HEK293T (cell line): ENCODE measurements at regions not wholly inside any gene's neighbourhood (a gene's known extent, or its start where the extent isn't known, plus 50 kb on each side); places are given as distances from the start of the nearest gene placed in this dataset.

ENCODE experiments used
- CTCF ChIA-PET: fragments of 350-600 bp; formaldehyde crosslinking; extraction: SDS; loops from one replicate; lab custom pipeline; 2021; ENCODE audit warnings: antibody characterized with exemption, inconsistent platforms; lab: Yijun Ruan, JAX
- POLR2A ChIA-PET: fragments of 350-600 bp; formaldehyde crosslinking; extraction: SDS; loops from one replicate; lab custom pipeline; 2020; ENCODE audit warnings: antibody characterized with exemption, inconsistent platforms; lab: Yijun Ruan, JAX
- DNase-seq: peaks from one replicate; pipeline ENCODE4 v3.0.0; 2012; ENCODE audit warnings: mixed read lengths; ENCODE audit errors: extremely low spot score
- ARNT ChIP-seq: fragments of 450-650 bp; IDR thresholded peaks from 2 replicates; pipeline ENCODE4 v1.6.1; 2017; ENCODE audit warnings: mild to moderate bottlenecking
- BHLHE40 ChIP-seq: fragments of 450-650 bp; IDR thresholded peaks from 2 replicates; pipeline ENCODE4 v1.6.1; 2016; ENCODE audit warnings: mild to moderate bottlenecking, moderate library complexity, borderline replicate concordance
- CTBP1 ChIP-seq: fragments of 450-650 bp; IDR thresholded peaks from 2 replicates; pipeline ENCODE4 v1.6.1; 2016; ENCODE audit warnings: borderline replicate concordance
- ELF4 ChIP-seq: fragments of 450-650 bp; IDR thresholded peaks from 2 replicates; pipeline ENCODE4 v1.6.1; 2017; ENCODE audit warnings: antibody characterized with exemption
- FOXA1 ChIP-seq: fragments of 450-650 bp; IDR thresholded peaks from 2 replicates; pipeline ENCODE4 v1.6.1; 2016; ENCODE audit warnings: mild to moderate bottlenecking
- FOXK2 ChIP-seq: fragments of 450-650 bp; IDR thresholded peaks from 2 replicates; pipeline ENCODE4 v1.6.1; 2016; ENCODE audit warnings: mild to moderate bottlenecking
- FOXM1 ChIP-seq: fragments of 450-650 bp; IDR thresholded peaks from 2 replicates; pipeline ENCODE4 v1.6.1; 2017; ENCODE audit warnings: mild to moderate bottlenecking, borderline replicate concordance
- HDGF ChIP-seq: fragments of 450-650 bp; IDR thresholded peaks from 2 replicates; pipeline ENCODE4 v1.6.1; 2017; ENCODE audit warnings: antibody characterized with exemption, borderline replicate concordance
- L3MBTL2 ChIP-seq: fragments of 450-650 bp; conservative IDR thresholded peaks from 2 replicates; pipeline ENCODE4 v1.6.1; 2016; ENCODE audit warnings: mild to moderate bottlenecking
- LEF1 ChIP-seq: fragments of 450-650 bp; IDR thresholded peaks from 2 replicates; pipeline ENCODE4 v1.6.1; 2017; ENCODE audit warnings: mild to moderate bottlenecking, borderline replicate concordance
- NFRKB ChIP-seq: fragments of 450-650 bp; IDR thresholded peaks from 2 replicates; pipeline ENCODE4 v1.6.1; 2016; ENCODE audit warnings: mild to moderate bottlenecking, moderate library complexity
- PKNOX1 ChIP-seq: fragments of 450-650 bp; IDR thresholded peaks from 2 replicates; pipeline ENCODE4 v1.6.1; 2016
- SP1 ChIP-seq: fragments of 450-650 bp; IDR thresholded peaks from 2 replicates; pipeline ENCODE4 v1.6.1; 2017
- SUZ12 ChIP-seq: fragments of 450-650 bp; IDR thresholded peaks from 2 replicates; pipeline ENCODE4 v1.6.1; 2016; ENCODE audit warnings: mild to moderate bottlenecking
- TARDBP ChIP-seq: fragments of 450-650 bp; IDR thresholded peaks from 2 replicates; pipeline ENCODE4 v1.6.1; 2016
- ZNF384 ChIP-seq: fragments of 450-650 bp; IDR thresholded peaks from 2 replicates; pipeline ENCODE4 v1.6.1; 2016

GRCh38 chr2:14684516-14684915 lies 52.0 kb downstream of the LRATD1 start:
- DNase-seq, result no peak
- ChIA-PET CTCF (no interaction called here), POLR2A (no interaction called here)
- TF ChIP-seq BHLHE40 (no peak), HDGF (no peak), NFRKB (no peak), ZNF384 (no peak), CTBP1 (no peak), PKNOX1 (no peak), ARNT (no peak), SUZ12 (no peak), ELF4 (no peak), LEF1 (no peak), L3MBTL2 (no peak), FOXK2 (no peak), FOXA1 (no peak), TARDBP (no peak), SP1 (no peak), FOXM1 (no peak)

- POLR2A ChIA-PET, result no interaction called here
- CTCF ChIA-PET, result no interaction called here
- no peak for DNase-seq
- TF ChIP-seq HDGF (no peak), FOXK2 (no peak), NFRKB (no peak), SP1 (no peak), FOXA1 (no peak), ELF4 (no peak), FOXM1 (no peak), BHLHE40 (no peak), ZNF384 (no peak), L3MBTL2 (no peak), TARDBP (no peak)
Measured at GRCh38 chr2:14690926-14691325, 58.4 kb downstream of the LRATD1 start.

- POLR2A ChIA-PET, result no interaction called here
- DNase-seq, result no peak
- TF ChIP-seq BHLHE40 (no peak), PKNOX1 (no peak), ARNT (no peak), ZNF384 (no peak), SUZ12 (no peak), NFRKB (no peak), SP1 (no peak), CTBP1 (no peak), LEF1 (no peak), TARDBP (no peak), FOXA1 (no peak)
- CTCF ChIA-PET, result no interaction called here
Measured at GRCh38 chr2:14693874-14694273, 61.4 kb downstream of the LRATD1 start.

GRCh38 chr2:14700753-14701152 lies 68.2 kb downstream of the LRATD1 start:
- ChIA-PET CTCF (no interaction called here), POLR2A (no interaction called here)
- TF ChIP-seq LEF1 (no peak), SP1 (no peak), FOXK2 (no peak), ZNF384 (no peak), SUZ12 (no peak), FOXM1 (no peak), BHLHE40 (no peak), ELF4 (no peak), PKNOX1 (no peak), NFRKB (no peak), CTBP1 (no peak), L3MBTL2 (no peak), HDGF (no peak), FOXA1 (no peak), TARDBP (no peak), ARNT (no peak)
- DNase-seq, result no peak

GRCh38 chr2:14702258-14702657 lies 69.7 kb downstream of the LRATD1 start:
- no peak for DNase-seq
- CTCF ChIA-PET, result interaction anchor here (0.5 kb wide), 1 partner anchor 1859 kb away, joined by 4 read pairs; no protein-coding TSS in a partner anchor
- POLR2A ChIA-PET, result no interaction called here
- TF ChIP-seq LEF1 (no peak), L3MBTL2 (no peak), SP1 (no peak), FOXK2 (no peak), PKNOX1 (no peak), FOXA1 (no peak), HDGF (no peak), FOXM1 (no peak), BHLHE40 (no peak), TARDBP (no peak), NFRKB (no peak)

GRCh38 chr2:14706201-14706600 lies 73.7 kb downstream of the LRATD1 start:
- no peak for DNase-seq
- CTCF ChIA-PET, result no interaction called here
- POLR2A ChIA-PET, result no interaction called here
- TF ChIP-seq SP1 (no peak), TARDBP (no peak), SUZ12 (no peak), CTBP1 (no peak), PKNOX1 (no peak)
